NCI-H2196 treated with DMSO at 0.1 percent for 48 hours (cell line): ENCODE measurements at regions not wholly inside any gene's neighbourhood (a gene's known extent, or its start where the extent isn't known, plus 50 kb on each side); places are given as distances from the start of the nearest gene placed in this dataset.
"Not testable (repeated sequence)": the region's sequence is repeated elsewhere in the genome, so short reads cannot be mapped to it uniquely, and the experiment has no call there.

Experiments
- DNase-seq: peaks from one replicate; lab custom pipeline; 2025; ENCODE audit not compliant: unreplicated experiment; lab: John Stamatoyannopoulos, UW

DNA sequence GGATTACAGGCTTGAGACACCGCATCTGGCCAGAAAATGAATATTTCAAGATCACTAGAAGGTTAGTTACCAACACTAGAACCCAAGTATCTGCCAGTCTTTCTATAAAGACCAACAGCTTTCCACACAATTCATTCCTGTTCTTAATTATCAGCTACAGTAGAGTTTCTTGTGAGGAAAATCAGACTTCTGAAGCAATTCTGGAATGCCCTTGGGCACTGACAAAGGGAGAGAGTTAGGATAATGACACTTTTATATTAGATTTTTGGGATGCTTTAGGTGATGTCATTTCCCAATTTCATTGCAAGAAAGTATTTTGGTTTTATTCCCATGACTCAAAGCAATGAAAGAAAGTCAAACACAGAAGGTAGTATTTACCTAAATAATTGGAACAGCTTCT lies 497.0 kb upstream of the TUSC1 start:
- no peak for DNase-seq

DNA sequence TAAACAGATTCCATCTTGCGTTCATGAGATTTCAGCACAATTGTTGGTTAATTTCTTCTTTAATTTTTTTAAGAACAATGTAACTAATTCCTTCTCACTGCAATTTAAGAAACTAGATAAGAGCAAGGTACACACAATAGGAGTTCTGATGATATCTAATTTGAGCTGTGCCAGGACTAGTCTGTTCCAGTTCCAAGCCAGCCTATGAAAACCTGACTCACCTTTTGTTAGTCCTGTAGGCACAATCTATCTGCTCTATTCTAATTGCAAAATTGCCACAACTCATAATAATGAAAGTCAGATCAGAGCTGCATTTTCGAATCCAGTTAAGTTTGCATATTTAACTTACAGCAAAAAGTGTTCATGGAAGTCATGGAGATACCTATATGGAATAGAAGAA lies 494.1 kb upstream of the TUSC1 start:
- no peak for DNase-seq

- no peak for DNase-seq
Observed at GRCh38 chr9:26171691-26172090, 493.4 kb upstream of the TUSC1 start.

DNA sequence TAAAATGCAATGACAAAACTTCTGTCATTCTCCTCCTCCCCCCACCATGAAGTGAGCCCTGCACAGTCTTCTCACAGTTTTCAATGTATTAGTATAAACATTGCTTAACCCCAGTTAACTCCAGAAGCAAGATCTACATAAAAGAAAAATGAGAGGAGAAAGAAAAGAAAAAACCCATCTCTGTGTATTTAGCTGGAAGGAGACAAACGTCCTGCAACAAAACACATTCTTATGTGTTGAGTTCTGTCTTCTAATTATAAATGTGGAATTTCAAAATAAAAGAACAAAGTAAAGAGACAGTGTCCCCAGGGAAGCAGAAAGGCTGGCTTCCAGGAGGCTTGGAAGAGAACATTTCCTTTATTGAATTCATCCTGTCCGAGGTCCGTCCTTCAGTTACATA lies 491.9 kb upstream of the TUSC1 start:
- DNase-seq = no peak

DNA sequence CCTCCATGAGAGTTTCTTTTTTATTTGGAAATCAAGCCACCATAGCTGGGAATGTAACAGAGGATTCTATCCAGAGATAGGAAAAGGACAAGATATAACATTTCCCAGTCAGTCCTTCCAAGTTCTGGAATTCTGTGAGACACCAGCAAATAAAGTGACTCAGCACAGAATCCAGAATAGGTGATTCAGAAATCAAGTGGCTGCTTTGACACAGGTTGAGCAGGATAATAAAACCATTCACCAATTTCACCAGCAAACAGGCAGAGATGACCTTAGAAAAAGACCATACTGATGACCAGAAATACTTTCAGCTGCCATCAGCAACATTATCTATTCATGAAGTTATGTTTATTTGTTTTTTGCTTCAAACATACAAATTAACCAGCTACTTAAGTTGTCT lies 491.5 kb upstream of the TUSC1 start:
- no peak for DNase-seq

GRCh38 chr9:26166537-26166936 lies 488.3 kb upstream of the TUSC1 start:
- no peak for DNase-seq

DNA sequence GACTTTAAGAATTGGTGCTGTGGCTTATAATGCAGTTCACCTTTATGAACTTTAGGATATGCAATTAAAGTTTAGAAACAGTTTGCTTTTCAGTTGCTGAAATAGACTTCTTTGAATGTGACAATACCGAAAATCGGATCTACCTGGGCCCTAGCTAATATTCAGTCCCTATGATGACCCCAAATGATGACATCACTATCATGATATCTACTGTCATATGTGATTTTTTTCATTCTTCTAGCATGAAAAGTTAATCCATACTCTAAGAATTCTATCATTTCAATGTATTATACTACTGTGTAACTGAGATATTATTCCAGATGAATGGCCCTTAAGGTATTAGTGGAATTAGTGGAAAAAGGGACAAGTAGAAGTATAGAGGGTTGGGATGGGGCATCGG lies 487.2 kb upstream of the TUSC1 start:
- DNase-seq = no peak

DNA sequence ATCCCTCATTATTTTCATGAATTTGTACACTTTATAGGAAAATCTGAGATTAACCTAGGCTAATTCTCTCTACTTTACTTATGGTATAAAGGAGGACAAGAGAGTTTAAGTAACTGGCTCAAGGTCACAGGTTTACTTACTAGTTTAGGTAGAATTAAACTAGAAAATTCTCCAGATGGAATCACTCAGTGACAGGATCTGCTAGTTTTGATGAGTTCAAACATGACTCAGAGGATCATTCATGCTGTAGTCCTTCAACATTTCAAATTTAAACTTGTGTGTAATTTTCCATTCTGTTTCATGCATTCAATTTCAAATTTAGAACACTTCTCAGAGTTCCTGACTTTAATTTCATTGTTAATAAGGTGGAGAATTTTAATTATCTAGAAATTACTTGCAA lies 485.7 kb upstream of the TUSC1 start:
- no peak for DNase-seq

DNA sequence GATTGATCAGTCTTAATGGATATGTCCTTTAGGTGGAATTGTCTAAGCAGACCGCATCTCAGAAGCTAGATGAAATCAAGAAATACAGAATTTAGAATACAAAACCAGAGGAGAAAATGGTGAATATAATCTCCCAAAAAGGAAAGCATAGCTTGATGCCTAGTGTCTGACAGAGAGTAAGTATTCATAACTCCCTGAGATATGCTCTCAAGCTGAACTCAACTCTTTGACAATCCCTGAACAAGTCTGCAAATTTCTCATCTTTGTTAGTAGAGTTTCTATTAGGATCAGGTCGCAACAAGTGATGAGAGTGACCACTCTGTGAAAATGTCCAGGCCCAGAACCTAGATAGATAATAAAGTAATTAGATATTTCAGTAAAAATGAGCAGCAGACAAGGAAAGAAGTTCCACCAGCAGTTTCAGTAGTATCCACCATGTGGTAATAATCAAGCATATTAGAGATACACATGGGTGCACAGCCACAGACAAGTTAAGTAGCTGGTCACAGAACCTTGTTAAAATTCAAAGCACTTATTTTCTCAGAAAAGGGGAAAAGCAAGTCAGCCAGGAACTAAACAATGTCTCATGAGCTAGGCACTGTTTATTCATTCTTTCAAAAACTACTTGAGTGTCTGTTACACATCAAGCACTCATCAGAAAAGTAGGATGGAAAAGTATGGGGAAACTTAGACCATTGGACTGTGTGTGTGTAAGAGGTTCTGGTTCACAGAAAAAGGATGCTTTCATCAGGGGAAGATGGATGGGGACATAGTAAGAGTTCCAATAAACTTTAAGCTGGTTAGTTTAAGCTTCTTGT lies 481.5 kb upstream of the TUSC1 start:
- no peak for DNase-seq

DNA sequence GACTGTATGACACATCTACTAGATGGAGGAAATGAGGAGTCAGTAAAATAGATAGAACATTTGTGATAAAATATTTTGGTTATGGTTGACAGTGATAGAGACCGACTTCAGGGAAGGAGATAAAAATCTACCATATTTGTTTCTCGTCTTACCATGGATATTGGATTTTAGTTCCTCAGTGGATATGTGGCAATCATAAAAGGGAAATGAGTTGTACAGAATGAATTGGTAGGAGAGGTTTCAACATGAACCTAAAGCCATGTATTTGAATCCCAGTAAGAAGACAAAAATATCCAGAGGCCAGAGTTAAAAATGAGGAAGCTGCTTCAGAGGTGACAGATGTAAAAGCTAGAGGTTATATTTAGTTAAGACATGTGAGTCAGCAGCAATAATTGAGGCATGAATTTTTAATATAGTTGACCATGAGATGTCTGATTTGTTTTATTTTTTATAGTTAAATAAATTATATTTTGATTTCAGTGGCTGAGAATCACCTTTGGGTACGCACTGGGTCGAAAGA lies 480.4 kb upstream of the TUSC1 start:
- no peak for DNase-seq

- DNase-seq = no peak
Observed at GRCh38 chr9:26157411-26157810, 479.2 kb upstream of the TUSC1 start.

- no peak for DNase-seq
Observed at GRCh38 chr9:26152350-26152749, 474.1 kb upstream of the TUSC1 start.

DNA sequence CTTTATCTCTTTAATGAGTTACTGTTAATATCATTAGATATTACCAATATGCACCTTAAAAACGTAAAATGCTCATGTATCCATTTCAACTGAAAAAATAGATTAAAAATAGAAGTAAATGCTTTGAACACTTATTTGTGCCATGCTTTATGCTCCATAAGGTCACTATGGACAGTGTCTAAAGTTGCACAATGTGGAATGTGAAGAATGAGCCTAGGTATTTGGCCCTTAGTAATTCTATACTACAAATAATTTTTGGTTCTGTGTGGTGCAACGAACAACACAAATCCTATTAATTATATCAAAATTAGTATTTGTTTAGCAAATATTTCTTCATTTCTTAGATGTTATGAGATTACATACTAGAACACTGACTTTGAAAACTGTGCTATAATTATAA lies 469.9 kb upstream of the TUSC1 start:
- no peak for DNase-seq

DNA sequence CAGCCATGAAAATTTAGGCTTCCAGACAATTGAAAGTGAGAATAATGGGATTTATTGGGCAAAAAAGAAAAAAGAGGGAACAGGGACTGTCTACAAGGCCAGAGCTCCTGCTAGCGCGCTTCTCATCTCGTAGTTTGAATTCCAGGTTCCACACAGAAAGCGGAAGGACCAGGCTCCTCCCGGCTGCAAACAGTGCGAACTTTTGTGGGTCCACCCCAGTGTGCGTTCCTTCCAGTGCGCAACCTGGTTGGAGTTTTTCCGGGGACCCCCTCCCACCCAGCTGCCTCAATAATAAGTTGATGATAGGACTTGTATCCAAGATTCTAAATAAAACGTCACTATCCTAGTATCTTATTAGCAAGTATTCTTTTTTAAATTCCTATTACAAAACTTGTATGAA lies 467.7 kb upstream of the TUSC1 start:
- no peak for DNase-seq

DNA sequence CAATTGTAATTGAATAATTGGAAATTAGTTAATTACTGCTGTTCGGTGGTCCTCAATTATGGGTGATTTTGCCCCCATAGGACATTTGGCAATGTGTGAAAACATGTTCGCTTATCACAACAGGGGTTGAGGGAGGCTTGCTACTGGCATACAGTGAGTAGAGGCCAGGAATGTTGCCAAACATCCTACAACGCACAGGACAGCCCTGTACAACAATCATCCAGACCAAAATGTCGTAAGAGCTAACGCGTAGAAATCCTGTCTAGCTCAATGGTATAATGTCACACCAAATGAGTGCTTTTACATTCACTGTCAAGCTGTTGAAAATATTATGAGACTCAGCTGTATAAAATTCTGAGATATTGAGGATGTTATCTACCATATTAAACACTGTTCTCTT lies 464.4 kb upstream of the TUSC1 start:
- no peak for DNase-seq

GRCh38 chr9:26142201-26142600 lies 464.0 kb upstream of the TUSC1 start:
- no peak for DNase-seq

DNA sequence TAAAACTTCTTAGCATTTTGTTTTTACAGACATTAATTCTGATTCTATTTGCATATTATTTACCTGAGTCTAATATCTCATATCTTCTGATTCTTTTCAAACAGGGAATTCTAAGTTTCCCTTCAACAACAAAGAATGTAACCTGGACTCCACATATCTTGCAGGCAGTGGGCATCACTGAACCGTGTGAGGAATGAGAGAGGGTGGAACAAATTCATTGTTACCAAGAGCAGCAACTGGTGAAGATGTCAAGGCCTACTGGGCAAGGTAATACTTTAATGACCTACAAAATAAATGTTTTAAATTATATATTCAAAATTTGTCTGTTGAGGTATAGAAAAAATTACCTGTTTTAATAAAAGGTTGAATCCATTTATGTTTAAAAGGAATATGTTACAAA lies 455.3 kb upstream of the TUSC1 start:
- no peak for DNase-seq

GRCh38 chr9:26132746-26133312 lies 454.6 kb upstream of the TUSC1 start:
- DNase-seq = no peak

GRCh38 chr9:26131886-26132285 lies 453.6 kb upstream of the TUSC1 start:
- DNase-seq = no peak

DNA sequence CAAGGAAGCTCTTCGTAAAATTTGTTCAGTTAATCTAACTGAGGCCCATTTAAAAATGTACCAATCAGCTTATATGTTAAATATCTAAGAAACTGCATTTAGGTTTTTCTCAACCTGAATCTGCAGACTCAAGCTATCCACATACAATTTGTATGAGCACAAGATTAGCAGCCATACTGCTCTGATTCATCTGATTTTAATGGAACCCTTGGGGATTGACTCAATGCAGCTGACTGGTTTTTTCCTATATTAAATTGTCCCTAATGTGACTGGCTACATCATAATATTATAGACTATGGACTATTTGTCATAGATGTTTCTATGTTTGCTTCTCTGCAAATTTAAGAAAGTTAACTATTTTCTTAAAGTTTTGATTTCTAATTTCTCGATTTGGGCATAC lies 451.0 kb upstream of the TUSC1 start:
- DNase-seq = no peak

- no peak for DNase-seq
Observed at GRCh38 chr9:26125693-26126092, 447.4 kb upstream of the TUSC1 start.

DNA sequence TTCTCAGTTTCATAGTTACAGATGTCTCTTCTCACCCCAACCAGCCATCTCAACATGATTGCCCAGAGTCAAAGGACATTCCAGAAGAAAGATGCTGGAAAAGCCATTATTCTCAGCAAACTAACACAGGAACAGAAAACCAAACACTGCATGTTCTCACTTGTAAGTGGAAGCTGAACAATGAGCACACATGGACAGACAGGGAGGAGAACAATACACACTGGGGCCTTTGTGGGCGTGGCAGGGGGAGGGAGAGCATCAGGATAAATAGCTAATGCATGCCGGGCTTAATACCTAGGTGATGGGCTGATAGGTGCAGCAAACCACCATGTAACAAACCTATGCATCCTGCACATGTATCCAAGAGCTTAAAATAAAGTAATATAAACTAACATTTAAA lies 437.8 kb upstream of the TUSC1 start:
- DNase-seq = not testable (repeated sequence)

DNA sequence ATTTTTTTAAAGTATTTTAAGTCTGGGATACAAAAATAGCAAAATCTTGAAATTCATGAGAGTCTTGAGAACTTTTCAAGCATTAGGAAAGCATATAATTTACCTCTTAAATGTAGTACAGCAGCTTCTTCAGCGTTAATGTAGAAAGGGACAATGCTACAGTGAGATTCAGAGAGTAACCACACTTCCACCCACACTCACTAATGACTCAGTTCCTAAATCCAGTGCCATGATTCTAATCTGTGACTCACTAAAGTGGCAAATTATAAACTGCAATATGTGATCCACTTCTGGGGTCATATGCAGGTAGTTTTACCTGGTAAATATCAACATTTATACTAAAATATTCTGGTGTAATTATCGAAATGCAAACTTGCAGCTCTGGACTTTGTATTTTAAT lies 434.5 kb upstream of the TUSC1 start:
- DNase-seq = no peak
